ENCODE measurements at regions not wholly inside any gene's neighbourhood (a gene's known extent, or its start where the extent isn't known, plus 50 kb on each side); places are given as distances from the start of the nearest gene placed in this dataset.

DNA sequence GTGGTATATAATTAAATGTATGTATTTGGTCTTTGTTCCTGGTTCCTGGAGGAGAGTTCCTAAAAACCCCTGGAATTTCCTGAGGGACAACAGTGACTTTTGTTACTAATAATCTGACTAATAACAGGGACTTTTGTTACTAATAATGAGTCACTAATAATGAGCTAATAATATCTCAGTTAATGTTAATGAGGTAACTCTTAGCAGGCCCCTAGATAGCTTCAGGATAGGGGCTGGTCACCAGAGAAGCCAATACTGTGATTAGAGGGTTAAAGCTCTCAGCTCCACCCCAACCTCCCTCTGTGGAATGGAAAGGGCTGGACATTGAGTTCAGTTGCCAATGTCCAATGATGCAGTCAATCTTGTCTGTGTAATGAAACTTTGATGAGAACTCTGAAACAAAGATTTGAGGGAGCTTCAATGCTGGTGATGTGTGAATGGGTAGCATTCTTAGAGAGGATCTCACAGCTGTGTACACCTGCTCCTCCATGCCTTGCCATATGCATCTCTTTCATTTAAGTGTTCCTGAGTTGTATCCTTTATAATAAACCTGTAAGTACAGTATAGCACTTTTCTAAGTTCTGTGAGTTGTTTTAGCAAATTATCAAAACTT is 1431.4 kb upstream of the TENM4 start:
- Histone ChIP-seq H3K79me2 (ENCODE audit: insufficient read depth, low read length) (no peaks in the 10 kb centered on the region), H3K4me3 (replicated peaks in 1 of 3; ENCODE audit: insufficient read depth in 1 of 3, low read depth in 2 of 3, low read length in 3 of 3) (no peak overlapping the region), H3K4me1 (ENCODE audit: insufficient read depth, low read length) (no peaks in the 10 kb centered on the region), H4K20me1 (ENCODE audit: insufficient read depth, low read length) (no peaks in the 10 kb centered on the region), H3K9ac (ENCODE audit: insufficient read depth, low read depth, low read length) (no peak overlapping the region), H3K27me3 (ENCODE audit: control insufficient read depth in 1 of 2, insufficient read depth in 2 of 2, low read length in 2 of 2) (no peaks in the 10 kb centered on the region), H3K9me3 (ENCODE audit: low read length) (no peaks in the 10 kb centered on the region), H2AFZ (ENCODE audit: low read length) (no peak overlapping the region), H3K36me3 (replicated peaks in 1 of 2; ENCODE audit: control insufficient read depth in 1 of 2, insufficient read depth in 2 of 2, low read length in 2 of 2) (no peaks in the 10 kb centered on the region), H3K27ac (ENCODE audit: extremely low read length, insufficient read depth, low read length) (no peak overlapping the region), H3K4me2 (ENCODE audit: low read depth, low read length) (no peak overlapping the region)
- no peak for ATAC-seq
- BruUV-seq (replicated peaks): no TSS peak
- ChIA-PET POLR2A (no interaction called here), CTCF (ENCODE audit: low intra/inter-chr PET ratio, low total read pairs) (no interaction called here)
- in situ Hi-C loops (cut with HindIII; ENCODE audit: extremely low pct_ligation_motif_present, low pct_unique_long_range_greater_than_20kb): no loop called here
- no peak for FAIRE-seq
- no peak for DNase-seq (ENCODE audit: low spot score)
- intact Hi-C loops (cut with micrococcal nuclease; ENCODE audit: unreplicated experiment): no loop called here
- no peak for TF ChIP-seq ZNF720 (CRISPR knock-in tag; IDR thresholded peaks at IDR 0.05)

DNA sequence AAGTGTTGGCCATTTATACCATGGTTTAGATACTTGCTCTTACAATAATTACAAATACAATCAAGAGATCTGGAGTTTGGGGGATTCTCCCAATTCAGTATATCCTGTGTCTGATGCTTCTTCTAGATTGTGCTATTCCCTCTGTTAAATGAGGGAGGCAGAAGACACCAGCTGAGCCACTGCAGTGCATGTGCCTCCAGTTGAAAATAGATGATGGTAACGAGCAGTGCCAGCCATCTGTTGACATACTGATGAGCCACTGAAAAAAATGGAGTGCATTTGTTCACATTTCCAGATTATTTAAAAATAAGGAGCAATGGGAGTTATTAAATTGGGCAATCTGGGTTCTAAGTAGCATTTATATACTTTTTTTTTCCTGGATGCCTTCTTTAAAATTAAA is 1428.0 kb upstream of the TENM4 start:
- Histone ChIP-seq H3K79me2 (ENCODE audit: insufficient read depth, low read length) (no peaks in the 10 kb centered on the region), H3K36me3 (replicated peaks in 1 of 2; ENCODE audit: control insufficient read depth in 1 of 2, insufficient read depth in 2 of 2, low read length in 2 of 2) (no peaks in the 10 kb centered on the region), H3K4me3 (replicated peaks in 1 of 3; ENCODE audit: insufficient read depth in 1 of 3, low read depth in 2 of 3, low read length in 3 of 3) (no peak overlapping the region), H3K4me2 (ENCODE audit: low read depth, low read length) (no peak overlapping the region), H3K4me1 (ENCODE audit: insufficient read depth, low read length) (no peaks in the 10 kb centered on the region), H2AFZ (ENCODE audit: low read length) (no peak overlapping the region), H3K9ac (ENCODE audit: insufficient read depth, low read depth, low read length) (no peak overlapping the region), H3K9me3 (ENCODE audit: low read length) (no peaks in the 10 kb centered on the region), H3K27ac (ENCODE audit: extremely low read length, insufficient read depth, low read length) (no peak overlapping the region), H3K27me3 (ENCODE audit: control insufficient read depth in 1 of 2, insufficient read depth in 2 of 2, low read length in 2 of 2) (no peaks in the 10 kb centered on the region), H4K20me1 (ENCODE audit: insufficient read depth, low read length) (no peaks in the 10 kb centered on the region)
- TF ChIP-seq, protein P1, sequence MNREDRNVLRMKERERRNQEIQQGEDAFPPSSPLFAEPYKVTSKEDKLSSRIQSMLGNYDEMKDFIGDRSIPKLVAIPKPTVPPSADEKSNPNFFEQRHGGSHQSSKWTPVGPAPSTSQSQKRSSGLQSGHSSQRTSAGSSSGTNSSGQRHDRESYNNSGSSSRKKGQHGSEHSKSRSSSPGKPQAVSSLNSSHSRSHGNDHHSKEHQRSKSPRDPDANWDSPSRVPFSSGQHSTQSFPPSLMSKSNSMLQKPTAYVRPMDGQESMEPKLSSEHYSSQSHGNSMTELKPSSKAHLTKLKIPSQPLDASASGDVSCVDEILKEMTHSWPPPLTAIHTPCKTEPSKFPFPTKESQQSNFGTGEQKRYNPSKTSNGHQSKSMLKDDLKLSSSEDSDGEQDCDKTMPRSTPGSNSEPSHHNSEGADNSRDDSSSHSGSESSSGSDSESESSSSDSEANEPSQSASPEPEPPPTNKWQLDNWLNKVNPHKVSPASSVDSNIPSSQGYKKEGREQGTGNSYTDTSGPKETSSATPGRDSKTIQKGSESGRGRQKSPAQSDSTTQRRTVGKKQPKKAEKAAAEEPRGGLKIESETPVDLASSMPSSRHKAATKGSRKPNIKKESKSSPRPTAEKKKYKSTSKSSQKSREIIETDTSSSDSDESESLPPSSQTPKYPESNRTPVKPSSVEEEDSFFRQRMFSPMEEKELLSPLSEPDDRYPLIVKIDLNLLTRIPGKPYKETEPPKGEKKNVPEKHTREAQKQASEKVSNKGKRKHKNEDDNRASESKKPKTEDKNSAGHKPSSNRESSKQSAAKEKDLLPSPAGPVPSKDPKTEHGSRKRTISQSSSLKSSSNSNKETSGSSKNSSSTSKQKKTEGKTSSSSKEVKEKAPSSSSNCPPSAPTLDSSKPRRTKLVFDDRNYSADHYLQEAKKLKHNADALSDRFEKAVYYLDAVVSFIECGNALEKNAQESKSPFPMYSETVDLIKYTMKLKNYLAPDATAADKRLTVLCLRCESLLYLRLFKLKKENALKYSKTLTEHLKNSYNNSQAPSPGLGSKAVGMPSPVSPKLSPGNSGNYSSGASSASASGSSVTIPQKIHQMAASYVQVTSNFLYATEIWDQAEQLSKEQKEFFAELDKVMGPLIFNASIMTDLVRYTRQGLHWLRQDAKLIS (CRISPR knock-in tag; IDR thresholded peaks at IDR 0.05): no peak
- TF ChIP-seq XRCC5 (optimal IDR thresholded peaks at IDR 0.05; ENCODE audit: low read length) (no peak), SOX13 (IDR thresholded peaks at IDR 0.05) (no peak), SOX13 (CRISPR knock-in tag; conservative IDR thresholded peaks at IDR 0.05 in 1 of 2, IDR thresholded peaks at IDR 0.05 in 1 of 2) (no peak)
- WGBS (ENCODE audit: low lambda C conversion rate): 0% methylated on average over 1 of the region's 1 CpG
- ATAC-seq: no peak
- intact Hi-C loops (cut with micrococcal nuclease; ENCODE audit: unreplicated experiment): no loop called here
- ChIA-PET POLR2A (no interaction called here), CTCF (ENCODE audit: low intra/inter-chr PET ratio, low total read pairs) (no interaction called here)
- in situ Hi-C loops (cut with HindIII; ENCODE audit: extremely low pct_ligation_motif_present, low pct_unique_long_range_greater_than_20kb): no loop called here
- no peak for FAIRE-seq
- no TSS peak for BruUV-seq (replicated peaks)
- DNase-seq (ENCODE audit: low spot score): no peak
